ENCODE measurements at regions not wholly inside any gene's neighbourhood (a gene's known extent, or its start where the extent isn't known, plus 50 kb on each side); places are given as distances from the start of the nearest gene placed in this dataset.

DNA sequence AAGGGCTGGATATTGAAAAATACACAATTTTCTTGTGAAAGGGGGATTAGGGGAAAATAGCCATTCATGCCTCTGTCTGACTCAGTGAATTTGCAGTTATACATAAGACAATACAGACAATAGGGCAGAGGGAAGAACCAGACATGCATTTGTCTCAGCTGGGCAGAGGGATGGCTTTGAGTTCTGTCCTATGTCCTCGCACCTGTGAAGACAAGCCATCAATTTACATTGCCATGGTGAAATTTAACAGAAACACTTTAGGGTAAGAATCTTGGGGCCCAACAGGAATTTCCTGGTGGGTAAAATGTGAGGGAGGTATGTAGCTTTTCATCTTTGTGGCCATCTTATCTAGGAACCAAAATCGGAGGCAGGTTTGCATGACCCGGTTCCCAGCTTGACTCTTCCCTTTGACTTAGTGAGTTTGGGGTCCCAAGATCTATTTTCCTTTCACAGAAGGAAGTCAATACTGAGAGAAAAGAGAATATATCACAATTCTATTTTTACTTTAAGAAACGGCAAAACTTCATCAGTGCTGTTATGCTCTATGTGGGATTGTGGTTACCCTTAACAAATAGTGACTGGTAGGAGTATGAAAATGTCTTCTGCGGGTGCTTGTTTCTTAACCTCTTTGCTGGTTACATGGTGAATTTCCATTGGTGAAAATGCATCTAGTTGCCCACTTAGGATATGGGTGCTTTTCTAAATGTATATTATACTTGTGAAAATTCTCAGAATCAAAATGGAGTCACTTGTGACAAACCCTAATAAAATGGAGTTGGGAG lies 221.8 kb downstream of the SPP2 start:
- DNase-seq (ENCODE audit: low spot score in 2 of 2): no peak
- WGBS, 2 donors: 88 to 90% methylated on average over 5 of the region's 5 CpGs
- TF ChIP-seq POLR2A (IDR thresholded peaks at IDR 0.05): no peak
- TF ChIP-seq, protein P1, sequence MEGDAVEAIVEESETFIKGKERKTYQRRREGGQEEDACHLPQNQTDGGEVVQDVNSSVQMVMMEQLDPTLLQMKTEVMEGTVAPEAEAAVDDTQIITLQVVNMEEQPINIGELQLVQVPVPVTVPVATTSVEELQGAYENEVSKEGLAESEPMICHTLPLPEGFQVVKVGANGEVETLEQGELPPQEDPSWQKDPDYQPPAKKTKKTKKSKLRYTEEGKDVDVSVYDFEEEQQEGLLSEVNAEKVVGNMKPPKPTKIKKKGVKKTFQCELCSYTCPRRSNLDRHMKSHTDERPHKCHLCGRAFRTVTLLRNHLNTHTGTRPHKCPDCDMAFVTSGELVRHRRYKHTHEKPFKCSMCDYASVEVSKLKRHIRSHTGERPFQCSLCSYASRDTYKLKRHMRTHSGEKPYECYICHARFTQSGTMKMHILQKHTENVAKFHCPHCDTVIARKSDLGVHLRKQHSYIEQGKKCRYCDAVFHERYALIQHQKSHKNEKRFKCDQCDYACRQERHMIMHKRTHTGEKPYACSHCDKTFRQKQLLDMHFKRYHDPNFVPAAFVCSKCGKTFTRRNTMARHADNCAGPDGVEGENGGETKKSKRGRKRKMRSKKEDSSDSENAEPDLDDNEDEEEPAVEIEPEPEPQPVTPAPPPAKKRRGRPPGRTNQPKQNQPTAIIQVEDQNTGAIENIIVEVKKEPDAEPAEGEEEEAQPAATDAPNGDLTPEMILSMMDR (IDR thresholded peaks at IDR 0.05): no peak
- intact Hi-C loops (cut with DNase I; ENCODE audit: low total_unique reads): no loop called here
- H3K4me3 ChIP-seq (ENCODE audit: low read depth, poor library complexity, severe bottlenecking): no peak overlapping the region

DNA sequence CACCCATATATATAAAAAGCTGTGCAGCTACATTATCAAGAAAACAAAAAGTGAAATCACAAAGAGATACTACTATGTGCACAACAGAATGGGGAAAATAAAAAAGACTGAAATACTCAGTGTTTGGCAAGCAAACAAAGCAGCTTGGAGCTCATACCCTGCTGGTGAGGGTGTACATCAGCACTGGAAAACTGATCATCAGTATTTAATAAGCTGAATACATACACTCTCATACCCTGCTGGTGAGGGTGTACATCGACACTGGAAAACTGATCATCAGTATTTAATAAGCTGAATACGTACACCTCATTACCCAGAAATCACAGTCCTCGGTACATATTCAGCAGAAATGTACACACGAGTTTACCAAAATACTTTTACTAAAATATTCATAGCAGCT lies 220.8 kb downstream of the SPP2 start:
- no peak for DNase-seq (ENCODE audit: low spot score in 2 of 2)
- H3K4me3 ChIP-seq (ENCODE audit: low read depth, poor library complexity, severe bottlenecking): no peak overlapping the region
- intact Hi-C loops (cut with DNase I; ENCODE audit: low total_unique reads): no loop called here
- no peak for TF ChIP-seq POLR2A (IDR thresholded peaks at IDR 0.05)
- TF ChIP-seq, protein P1 (IDR thresholded peaks at IDR 0.05): no peak
- 79 to 89% methylated on average over 4 of the region's 4 CpGs for WGBS, 2 donors

DNA sequence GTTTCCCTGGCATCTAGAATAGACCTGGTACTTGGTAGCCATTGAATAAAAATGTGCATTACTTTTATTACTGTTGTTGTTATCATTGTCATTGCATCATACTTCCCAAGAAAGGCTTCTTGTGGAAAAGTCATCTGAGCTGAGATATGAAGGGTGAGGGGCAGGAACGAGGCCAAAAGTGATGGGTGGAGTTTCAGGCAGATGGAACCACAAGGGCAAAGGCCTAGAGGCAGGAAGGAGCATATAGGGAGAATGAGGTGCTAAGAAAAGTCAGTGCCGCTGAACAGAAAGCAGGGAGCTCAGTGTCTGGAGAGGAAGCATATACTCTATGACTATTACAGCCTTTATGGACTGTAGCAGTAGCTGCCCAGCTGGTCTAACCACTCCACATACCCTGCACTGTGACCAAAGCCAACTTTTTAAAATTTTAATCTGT lies 219.3 kb downstream of the SPP2 start:
- TF ChIP-seq, protein P1 (IDR thresholded peaks at IDR 0.05): no peak
- no peak for TF ChIP-seq POLR2A (IDR thresholded peaks at IDR 0.05)
- intact Hi-C loops (cut with DNase I; ENCODE audit: low total_unique reads): no loop called here
- DNase-seq (ENCODE audit: low spot score in 2 of 2): no peak
- WGBS, 2 donors: 40 to 48% methylated on average over 2 of the region's 2 CpGs
- no peak overlapping the region for H3K4me3 ChIP-seq (ENCODE audit: low read depth, poor library complexity, severe bottlenecking)

DNA sequence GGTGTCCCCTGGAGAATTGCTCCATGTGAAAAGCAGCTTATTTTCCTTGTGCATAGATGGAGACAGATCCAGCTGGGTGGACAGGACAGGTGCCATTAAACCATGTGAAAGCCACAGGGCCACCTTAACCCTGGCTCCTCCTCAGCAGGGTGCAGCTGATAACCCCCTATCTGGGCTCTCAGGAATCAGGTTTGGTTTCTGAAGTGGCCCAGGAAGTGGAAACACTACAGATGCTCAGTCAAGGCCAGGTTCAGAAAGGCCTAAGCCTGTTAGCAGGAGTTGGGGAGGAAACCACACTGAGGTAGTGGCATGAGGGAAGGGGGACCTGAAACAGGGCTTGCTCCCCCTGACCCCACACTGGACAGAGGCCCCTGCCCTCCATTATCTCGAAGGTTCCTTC lies 217.0 kb downstream of the SPP2 start:
- H3K4me3 ChIP-seq (ENCODE audit: low read depth, poor library complexity, severe bottlenecking): no peak overlapping the region
- no peak for DNase-seq (ENCODE audit: low spot score in 2 of 2)
- intact Hi-C loops (cut with DNase I; ENCODE audit: low total_unique reads): no loop called here
- WGBS, 2 donors: 88 to 94% methylated on average over 1 of the region's 1 CpG
- no peak for TF ChIP-seq POLR2A (IDR thresholded peaks at IDR 0.05)
- TF ChIP-seq, protein P1 (IDR thresholded peaks at IDR 0.05): no peak

DNA sequence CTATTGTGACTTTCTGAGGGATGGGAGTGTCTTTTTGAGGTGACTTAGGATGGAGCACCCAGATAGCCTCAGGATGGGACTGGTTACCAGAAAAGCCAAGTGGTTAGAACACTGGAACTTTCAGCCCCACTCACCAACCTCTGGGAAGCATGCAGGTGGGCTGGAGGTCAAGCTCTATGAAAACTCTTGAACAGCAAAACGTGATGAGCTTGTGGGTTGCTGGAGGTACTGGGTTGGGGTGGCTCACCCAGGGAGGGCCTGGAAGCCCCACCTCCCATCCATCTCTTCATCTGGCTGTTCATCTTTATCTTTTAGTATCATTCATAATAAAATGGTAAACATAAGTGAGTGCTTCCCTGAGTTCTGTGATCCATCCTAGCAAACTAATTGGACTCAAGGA lies 216.4 kb downstream of the SPP2 start:
- no peak overlapping the region for H3K4me3 ChIP-seq (ENCODE audit: low read depth, poor library complexity, severe bottlenecking)
- 94 to 95% methylated on average over 1 of the region's 1 CpG for WGBS, 2 donors
- DNase-seq (ENCODE audit: low spot score in 2 of 2): no peak
- intact Hi-C loops (cut with DNase I; ENCODE audit: low total_unique reads): no loop called here
- TF ChIP-seq, protein P1 (IDR thresholded peaks at IDR 0.05): no peak
- TF ChIP-seq POLR2A (IDR thresholded peaks at IDR 0.05): no peak

DNA sequence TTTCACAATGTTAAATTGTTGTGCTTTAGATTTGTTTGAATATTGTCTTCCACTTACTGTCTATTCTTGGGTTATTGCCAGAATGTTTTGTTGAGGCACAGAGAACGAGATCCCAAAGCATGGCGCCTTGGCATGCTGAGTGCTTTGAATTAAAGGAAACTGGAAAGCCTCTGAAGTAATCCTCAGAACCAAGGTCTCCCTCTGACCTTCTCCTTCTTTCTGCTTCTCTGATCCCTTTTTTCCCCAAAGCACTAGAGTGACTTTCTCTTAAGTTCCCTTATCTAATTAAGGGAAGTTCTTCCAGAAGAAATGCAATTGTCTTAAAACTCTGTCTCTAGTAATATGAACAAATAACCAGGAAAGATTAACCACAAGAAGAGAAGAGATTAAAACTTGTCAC lies 214.7 kb downstream of the SPP2 start:
- no peak overlapping the region for H3K4me3 ChIP-seq (ENCODE audit: low read depth, poor library complexity, severe bottlenecking)
- intact Hi-C loops (cut with DNase I; ENCODE audit: low total_unique reads): no loop called here
- no peak for DNase-seq (ENCODE audit: low spot score in 2 of 2)
- TF ChIP-seq POLR2A (IDR thresholded peaks at IDR 0.05): no peak
- TF ChIP-seq, protein P1 (IDR thresholded peaks at IDR 0.05): no peak
- WGBS, 2 donors: 71 to 82% methylated on average over 2 of the region's 2 CpGs

All from lower leg skin (tissue), 4 donors.